ENCODE measurements at regions not wholly inside any gene's neighbourhood (a gene's known extent, or its start where the extent isn't known, plus 50 kb on each side); places are given as distances from the start of the nearest gene placed in this dataset.

DNA sequence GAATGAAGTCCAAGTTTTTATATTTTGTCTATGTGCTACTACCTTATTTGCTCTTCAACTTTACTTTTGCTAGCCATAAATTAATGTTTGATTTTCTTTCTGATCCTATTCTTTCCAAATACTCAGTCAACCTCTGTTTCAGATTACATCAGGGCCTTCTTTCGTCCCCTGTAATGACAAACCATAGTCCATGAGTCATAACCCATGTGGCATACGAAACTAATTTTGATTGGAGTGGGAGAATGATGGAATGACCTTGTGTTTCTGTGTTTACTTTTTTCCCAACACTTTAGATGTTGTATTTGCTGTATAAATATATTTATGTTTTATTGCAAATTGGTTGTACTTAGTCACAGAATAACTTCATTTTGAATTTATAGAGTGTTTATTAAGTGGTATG is 1043.1 kb downstream of the DTWD2 start:
- DNase-seq (ENCODE audit: low read depth in 2 of 2) = no peak

- no peak for DNase-seq (ENCODE audit: low read depth in 2 of 2)
Observed at GRCh38 chr5:117943541-117943940, 1044.8 kb downstream of the DTWD2 start.

- DNase-seq (ENCODE audit: low read depth in 2 of 2) = no peak
Observed at GRCh38 chr5:117942861-117943519, 1045.4 kb downstream of the DTWD2 start.

DNA sequence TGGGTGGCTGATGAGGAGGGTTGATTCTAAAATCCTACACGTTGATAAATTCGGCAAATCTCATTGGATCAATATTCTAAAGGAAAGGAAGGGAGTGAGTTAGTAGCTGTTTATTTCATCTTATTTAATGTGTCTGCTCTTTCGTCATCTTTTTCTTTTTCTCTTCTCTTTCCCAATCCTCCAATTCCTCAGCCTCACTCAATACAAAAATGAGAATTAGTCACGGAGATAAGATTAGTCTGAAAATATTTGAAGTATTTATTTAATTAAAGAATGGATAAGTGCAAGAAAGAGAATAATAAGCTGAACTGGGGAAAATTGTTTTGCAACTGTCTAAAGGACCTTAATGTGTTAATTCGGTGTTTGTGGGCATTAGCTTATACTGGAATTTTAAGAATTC is 1095.1 kb downstream of the DTWD2 start:
- no peak for DNase-seq (ENCODE audit: low read depth in 2 of 2)

- no peak for DNase-seq (ENCODE audit: low read depth in 2 of 2)
Observed at GRCh38 chr5:117892360-117892759, 1096.0 kb downstream of the DTWD2 start.

- DNase-seq (ENCODE audit: low read depth in 2 of 2) = no peak
Observed at GRCh38 chr5:117889596-117889995, 1098.8 kb downstream of the DTWD2 start.

DNA sequence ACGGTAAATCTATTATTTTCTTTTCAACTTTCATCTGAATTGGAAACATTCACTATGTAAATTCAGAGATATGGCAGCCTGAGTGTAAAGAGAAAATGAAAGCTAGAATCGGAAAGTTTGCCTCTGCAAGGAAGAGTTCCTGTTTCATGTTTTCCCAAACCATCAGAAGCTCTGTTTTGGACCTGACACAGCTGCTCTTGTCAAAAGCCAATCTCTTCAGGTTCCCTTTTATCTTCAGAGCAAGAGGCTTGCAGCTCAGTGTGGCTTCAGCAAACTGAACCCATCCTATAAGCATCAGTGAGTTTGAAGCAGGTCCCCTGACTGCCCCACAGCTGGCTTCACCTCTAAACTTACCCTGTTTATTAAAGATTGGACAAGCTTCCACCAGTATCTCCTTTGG is 1099.7 kb downstream of the DTWD2 start:
- DNase-seq (ENCODE audit: low read depth in 2 of 2) = no peak

DNA sequence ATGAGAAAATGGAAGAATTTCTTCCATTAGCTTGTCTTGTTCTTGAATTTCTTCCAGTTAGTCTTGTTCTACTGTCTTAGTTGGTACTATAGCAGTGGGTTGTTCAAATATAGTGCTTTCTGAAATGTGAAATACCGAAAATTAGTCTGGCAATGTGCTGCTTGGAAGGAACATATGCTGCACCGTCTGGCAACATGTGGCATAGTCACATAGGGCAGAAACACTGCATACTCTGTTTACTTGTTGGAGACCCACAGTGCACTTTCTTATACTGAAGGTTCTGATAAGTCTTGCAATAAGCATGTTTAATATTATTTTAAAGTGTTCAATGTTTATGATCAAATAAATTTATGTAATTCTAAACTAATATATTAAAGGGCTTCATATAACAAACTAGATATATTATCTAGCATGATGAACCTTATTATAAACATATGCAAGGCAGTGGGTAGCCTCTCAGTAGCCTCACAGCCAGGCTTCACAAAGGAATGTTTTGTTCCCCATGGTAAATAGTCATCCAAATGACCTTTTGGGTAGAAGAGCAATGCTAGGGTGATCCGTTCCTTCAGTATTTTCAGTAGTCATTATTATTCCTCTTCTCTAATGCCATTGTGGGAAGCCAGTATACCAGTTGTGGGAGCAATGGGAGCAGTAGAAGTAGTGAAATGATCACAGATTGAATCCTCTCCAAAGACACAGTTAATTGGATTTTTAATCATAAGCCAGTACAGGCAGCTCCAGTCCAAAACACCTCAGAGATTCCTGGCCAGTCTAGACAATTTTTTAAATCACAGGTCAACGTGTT is 1106.7 kb downstream of the DTWD2 start:
- no peak for DNase-seq (ENCODE audit: low read depth in 2 of 2)

DNA sequence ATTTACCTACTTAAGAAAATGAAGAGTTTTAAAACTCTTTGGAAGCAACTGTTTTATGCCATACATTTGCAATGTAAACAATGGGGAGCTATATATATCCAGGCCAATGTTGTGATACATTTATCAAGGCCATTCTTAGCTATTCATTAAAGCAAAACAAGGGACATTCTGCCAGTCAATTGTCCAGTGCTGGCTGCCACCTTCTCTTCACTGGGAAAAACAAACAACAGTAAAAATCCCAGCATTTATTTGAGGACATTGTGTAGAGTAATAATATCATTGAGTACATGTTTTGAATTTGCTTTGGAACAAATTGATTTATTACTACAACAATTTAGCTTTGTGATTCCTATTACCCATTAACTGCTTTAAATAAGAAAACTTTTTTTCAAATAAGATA is 1107.4 kb downstream of the DTWD2 start:
- no peak for DNase-seq (ENCODE audit: low read depth in 2 of 2)

DNA sequence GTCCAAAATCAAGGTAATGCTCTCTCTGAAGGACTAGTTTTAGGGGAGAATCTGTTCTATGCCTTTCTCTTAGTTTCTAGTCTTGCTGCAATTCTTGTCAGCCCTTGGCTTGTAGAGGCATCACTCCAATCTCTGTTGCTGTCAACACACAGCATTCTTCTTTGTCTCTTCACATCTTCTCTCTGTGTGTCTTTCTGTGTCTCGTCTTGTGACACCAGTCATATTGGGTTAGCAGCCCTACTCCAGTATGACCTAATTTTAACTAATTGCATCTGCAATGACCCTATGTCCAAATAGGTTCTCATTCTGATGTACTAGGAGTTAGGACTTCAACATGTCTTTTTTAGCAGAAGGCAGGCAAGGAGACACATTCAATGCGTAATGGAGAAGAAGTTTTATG is 1110.6 kb downstream of the DTWD2 start:
- no peak for DNase-seq (ENCODE audit: low read depth in 2 of 2)

GRCh38 chr5:117872798-117873368 is 1115.5 kb downstream of the DTWD2 start:
- no peak for DNase-seq (ENCODE audit: low read depth in 2 of 2)

GRCh38 chr5:117869596-117869995 is 1118.8 kb downstream of the DTWD2 start:
- DNase-seq (ENCODE audit: low read depth in 2 of 2) = no peak

DNA sequence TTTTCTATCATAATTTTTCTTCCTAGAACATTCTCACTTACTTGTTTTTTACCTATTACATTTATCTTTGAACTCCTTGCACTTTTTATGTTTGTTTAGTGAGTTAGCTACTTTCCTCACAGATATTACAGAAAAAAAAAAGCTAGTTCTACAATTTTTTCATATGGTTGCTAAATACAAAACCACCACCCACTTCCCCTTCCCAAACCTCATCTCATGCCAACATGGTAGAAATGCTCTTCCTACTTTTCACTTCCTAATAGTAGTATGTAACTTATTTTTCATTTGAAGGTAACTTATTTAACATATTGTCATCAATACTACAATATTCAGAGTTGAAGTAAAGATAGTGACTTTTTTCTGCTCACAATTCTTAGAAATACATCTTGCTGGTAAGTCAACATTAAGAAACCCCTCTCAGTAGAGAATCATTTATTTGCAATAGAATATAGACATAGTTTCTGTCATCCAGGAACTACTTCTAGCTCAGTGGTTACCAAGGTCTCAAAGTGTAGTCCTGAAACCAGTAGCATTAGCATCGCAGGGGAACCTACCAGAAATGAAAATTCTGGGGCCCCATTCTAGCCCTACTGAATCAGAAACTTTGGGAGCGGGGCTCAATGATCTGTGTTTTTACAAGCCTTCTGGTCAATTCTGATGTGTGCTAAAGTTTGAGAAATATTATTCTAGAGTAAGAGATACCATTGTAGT is 1124.6 kb downstream of the DTWD2 start:
- DNase-seq (ENCODE audit: low read depth in 2 of 2) = no peak

GRCh38 chr5:117860550-117860949 is 1127.8 kb downstream of the DTWD2 start:
- DNase-seq (ENCODE audit: low read depth in 2 of 2) = no peak

GRCh38 chr5:117859176-117859575 is 1129.2 kb downstream of the DTWD2 start:
- no peak for DNase-seq (ENCODE audit: low read depth in 2 of 2)

DNA sequence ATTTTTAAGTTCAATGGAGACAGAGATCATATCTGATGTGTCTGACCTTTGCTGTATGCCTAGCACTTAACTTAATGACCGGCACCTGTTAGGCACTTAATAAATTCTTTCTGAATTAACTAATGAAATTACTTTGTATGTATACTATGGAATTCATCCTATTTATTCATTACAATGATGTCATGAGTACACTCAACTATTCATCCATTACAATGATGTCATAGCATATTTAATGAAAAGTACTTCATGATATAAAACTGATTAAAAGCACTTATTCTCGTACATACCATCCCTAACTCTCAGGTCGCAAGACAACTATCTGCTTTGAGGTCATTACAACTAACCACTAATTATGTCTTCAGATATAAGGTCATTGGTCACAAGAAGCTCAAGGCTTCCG is 1131.6 kb downstream of the DTWD2 start:
- DNase-seq (ENCODE audit: low read depth in 2 of 2) = no peak

DNA sequence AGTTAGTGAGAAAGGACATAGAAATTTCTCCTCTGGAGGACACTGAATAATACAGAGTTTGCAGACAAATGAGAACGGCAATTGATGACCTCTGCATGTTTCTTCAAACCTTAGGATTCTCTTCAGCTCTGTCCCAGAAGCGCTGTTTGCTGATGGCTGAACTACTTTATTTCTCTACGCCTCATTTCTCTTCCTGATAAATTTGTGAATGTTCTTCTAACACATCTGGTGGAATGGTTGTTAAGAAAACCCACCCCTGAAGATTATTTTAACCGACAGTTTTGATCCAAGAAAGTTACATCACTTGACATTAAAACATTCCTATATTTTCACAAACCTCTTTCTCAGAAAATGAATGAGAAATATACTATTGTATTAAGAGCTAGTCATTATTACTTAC is 1150.6 kb downstream of the DTWD2 start:
- no peak for DNase-seq (ENCODE audit: low read depth in 2 of 2)

- no peak for DNase-seq (ENCODE audit: low read depth in 2 of 2)
Observed at GRCh38 chr5:117833691-117834090, 1154.7 kb downstream of the DTWD2 start.

DNA sequence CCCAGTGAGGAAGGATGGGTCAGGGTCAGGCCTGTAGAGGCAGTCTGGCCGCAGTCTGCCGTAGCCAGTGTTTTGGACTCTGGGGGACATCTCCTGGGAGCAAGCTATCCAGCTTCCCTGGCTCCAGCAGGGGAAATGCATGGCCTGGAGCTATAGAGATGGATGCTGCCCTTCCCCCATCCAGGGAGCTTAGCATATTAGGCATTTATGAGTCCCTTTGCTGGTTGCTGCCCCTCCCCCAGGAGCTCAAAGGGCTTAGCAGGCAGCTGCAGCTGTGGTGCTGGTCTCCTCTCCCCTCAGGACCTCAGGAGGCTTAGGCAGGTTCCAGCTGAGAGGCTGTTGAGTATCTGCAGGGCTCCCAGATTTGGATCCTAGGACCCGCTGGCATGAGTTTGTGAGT is 1158.7 kb downstream of the DTWD2 start:
- no peak for DNase-seq (ENCODE audit: low read depth in 2 of 2)

DNA sequence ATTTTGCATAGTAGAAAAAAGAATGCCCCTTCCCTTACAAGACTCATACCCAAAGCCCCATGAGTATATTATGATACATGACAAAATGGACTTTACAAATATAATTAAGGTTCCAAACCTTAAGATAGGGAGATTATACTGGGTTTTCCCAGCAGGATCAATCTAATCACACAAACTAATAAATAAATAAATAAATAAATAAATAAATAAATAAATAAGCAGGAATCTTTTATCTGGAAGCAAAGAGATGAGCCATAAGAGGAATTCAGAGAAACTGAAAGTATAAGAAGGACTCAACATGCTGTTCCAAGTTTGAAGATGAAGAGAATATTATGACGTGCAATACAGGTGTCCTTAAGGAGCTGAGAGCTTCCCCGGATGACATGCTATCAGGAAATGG is 1174.5 kb downstream of the DTWD2 start:
- no peak for DNase-seq (ENCODE audit: low read depth in 2 of 2)

DNA sequence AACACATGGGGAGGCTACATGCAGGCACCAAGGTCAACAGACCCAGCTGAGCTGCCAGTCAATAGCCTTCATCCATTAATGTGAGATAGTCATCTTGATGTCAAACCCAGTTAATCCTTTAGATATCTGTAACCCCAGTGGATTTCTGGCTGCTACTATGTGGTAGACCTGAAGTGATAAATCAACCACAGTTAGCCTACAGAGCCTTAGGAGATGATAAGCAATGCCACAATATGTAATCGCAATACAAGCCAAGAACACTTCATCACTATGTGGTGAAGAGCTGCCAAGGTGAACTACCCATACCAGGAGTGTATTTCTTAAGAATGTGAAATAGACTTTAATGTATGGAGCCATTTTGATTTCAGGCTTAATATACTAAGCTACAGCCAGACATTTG is 1175.5 kb downstream of the DTWD2 start:
- no peak for DNase-seq (ENCODE audit: low read depth in 2 of 2)

GRCh38 chr5:117809251-117809650 is 1179.1 kb downstream of the DTWD2 start:
- no peak for DNase-seq (ENCODE audit: low read depth in 2 of 2)

DNA sequence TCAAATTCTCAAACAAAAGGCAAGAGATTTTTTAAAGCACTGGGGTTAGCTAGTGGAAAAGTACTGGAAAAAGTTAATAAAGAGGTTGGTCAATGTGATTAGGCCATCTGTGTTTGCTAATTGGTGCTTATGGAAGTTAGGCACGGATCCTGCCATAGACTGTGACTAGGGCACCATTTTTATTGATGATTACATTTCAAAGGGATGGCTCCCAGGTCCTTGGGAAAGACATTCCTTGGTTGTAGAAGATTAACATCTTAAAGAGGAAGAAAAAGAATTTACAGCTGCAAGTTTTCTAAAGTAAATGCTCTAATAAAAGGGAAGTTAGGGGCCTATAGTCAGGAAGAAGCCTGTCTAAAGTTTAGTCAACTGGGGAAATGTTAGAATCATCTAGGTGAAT is 1183.3 kb downstream of the DTWD2 start:
- no peak for DNase-seq (ENCODE audit: low read depth in 2 of 2)
